GM18507 (cell line): ENCODE measurements at regions not wholly inside any gene's neighbourhood (a gene's known extent, or its start where the extent isn't known, plus 50 kb on each side); places are given as distances from the start of the nearest gene placed in this dataset.
"Not testable (repeated sequence)": the region's sequence is repeated elsewhere in the genome, so short reads cannot be mapped to it uniquely, and the experiment has no call there.

ENCODE experiments used
- DNase-seq: peaks from one replicate; pipeline ENCODE4 v3.0.0; 2011; ENCODE audit warnings: low read depth; ENCODE audit not compliant: insufficient read length; ENCODE audit errors: extremely low spot score
- FAIRE-seq: peaks from 2 replicates; lab custom pipeline; 2011; peaks lifted over from hg19 to GRCh38; lab: Jason Lieb, UNC

DNA sequence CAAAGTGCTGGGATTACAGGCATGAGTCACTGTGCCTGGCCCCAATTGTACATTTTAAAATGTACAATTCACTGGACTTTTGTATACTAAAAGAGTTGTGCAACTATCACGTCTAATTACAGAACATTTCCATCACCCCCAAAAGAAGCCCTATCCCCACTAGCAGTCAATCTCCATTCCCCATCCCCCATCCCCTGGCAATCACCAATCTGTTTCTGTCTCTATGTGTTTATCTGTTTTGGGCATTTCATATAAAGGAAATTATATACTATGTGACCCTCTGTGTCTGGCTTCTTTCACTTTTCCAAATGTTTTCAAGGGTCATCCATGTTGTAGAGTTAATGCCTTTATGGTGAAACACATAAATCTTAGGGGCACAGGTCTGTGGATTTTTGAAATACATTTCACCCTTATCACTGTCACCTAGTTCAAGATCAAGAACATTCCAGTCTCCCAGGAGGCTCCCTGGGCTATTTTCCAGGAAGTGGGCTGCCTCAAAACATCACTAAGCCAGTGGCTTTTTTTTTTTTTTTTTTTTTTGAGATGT, 129.2 kb downstream of the CRLF3 start:
- not testable (repeated sequence) for FAIRE-seq, DNase-seq

DNA sequence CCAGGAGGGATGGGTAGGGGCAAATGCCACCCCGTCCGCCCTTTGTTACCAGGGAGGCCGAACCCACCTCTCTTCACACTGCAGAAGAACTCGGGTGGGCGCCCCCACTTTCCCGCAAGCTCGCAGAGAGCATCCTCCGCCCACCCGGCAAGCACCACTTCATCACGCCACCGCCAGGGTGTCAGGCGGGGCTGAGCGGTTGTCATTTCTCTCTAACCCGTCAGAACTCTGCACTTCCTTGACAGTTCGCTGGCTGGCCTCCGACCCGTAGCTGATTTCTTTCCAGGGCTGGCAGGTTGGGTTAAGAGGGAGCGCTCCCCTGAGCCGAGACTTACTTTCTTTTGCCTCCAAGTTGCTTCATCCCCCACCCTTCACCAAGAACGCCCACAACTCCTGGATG, 130.7 kb downstream of the CRLF3 start:
- peak; percentile 22 for DNase-seq
- FAIRE-seq, result peak; percentile 78

DNA sequence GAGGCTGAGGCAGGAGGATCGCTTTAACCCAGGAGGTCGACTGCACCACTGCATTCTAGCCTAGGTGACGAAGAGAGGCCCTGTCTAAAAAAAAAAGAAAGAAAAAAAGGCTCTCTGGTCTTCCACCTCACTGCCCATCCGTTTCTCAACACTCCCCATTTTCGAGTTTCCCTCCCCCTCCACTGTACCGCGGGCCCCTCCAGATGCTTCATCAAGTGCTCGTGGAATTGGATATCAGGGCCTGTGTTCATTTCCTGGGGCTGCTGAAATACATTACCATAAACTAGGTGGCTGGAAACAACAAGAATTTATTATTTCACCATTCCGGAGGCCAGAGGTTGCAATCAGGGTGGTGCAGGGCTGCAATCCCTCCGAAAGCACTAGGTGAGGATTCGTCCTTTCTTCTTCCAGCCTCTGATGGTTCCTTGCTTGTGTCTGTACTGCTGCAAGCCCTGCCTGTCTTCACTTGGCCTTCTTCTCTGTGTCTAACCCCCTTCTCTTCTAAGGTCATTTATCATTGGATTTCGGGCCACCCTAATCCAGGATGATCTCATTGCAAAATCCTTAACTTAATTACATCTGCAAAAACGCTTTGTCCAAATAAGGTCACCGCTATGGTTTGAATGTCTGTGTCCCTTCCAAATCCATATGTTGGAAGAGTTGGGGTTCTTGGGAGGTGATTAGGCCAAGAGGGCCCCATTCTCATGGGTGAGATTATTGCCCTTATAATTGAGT, 135.1 kb downstream of the CRLF3 start:
- FAIRE-seq, DNase-seq: not testable (repeated sequence)

DNA sequence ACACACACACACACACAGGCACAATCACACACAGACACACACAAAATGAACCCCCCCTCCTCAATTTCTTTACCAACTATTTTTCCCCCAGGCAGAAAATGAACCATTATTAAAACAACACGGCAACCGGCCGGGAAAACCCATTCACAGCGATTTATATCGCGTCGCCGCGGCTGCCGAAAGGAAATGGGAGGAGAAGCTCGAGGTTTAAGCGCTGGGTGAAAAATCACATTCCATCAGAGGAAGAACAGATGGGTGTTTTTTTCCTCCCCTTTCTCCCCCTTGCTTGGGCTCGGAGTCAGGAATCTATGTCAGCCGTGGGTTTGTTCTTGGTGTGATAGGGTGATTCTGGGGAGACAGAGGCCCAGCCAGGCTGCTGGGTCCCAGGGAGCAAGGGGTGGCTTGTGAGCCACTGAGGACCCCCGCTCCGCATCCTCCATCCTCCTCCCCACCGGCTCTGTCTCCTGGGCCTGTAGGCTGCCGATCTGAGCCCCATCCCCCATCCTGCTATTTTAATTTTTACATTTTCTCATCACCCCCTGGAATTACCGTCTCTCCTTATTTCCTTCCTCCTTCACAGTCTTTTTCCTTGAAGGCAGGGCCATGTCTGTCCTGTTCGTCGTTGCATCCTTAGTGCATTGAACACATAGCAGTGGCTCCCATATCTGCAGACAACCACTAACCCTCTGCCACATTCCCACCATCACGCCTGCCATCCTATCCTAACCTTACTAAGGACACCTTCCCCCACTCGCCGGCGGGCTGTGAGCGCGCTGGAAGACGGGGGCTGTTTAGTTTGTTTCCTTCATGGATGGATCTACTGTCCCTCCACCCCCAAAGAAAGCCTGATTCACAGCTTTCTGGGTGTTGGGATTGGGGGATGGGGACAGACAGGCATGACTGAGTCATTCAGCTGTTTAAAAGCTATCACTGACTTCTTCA, 137.7 kb downstream of the CRLF3 start:
- not testable (repeated sequence) for DNase-seq
- FAIRE-seq, result peak; percentile 63

DNA sequence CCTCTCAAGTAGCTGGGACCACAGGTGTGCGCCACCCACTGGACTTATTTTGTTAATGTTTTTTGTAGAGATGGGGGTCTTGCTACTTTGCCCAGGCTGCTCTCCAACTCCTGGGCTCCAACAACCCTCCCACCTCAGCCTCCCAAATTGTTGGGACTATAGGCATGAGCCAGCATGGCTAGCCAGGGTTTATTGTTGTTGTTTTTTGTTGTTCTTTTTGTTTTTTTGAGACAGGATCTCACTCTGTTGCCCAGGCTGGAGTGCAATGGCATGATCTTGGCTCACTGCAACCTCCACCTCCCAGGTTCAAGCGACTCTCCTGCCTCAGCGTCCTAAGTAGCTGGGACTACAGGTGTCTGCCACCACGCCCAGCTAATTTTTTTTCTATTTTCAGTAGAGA, 142.2 kb downstream of the CRLF3 start:
- not testable (repeated sequence) for FAIRE-seq, DNase-seq

DNA sequence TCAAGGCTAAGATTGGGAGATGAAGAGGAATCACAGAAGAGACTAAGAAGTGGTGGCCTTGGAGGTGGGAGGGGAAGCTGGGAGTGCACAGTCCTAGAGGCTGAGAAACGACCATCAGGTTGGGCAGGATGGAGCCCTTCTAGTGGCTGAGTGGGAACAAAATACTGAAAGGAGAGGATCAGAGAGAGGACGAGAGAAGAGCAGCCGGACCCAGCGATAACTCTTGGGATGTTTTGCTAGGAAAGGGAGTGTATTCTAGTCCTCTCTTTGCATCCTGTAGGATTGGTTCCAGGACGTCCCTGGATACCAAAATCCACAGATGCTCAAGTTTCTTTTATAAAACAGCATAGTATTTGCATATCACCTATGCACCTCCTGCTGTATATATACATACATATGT, 143.8 kb downstream of the CRLF3 start:
- not testable (repeated sequence) for FAIRE-seq, DNase-seq

DNA sequence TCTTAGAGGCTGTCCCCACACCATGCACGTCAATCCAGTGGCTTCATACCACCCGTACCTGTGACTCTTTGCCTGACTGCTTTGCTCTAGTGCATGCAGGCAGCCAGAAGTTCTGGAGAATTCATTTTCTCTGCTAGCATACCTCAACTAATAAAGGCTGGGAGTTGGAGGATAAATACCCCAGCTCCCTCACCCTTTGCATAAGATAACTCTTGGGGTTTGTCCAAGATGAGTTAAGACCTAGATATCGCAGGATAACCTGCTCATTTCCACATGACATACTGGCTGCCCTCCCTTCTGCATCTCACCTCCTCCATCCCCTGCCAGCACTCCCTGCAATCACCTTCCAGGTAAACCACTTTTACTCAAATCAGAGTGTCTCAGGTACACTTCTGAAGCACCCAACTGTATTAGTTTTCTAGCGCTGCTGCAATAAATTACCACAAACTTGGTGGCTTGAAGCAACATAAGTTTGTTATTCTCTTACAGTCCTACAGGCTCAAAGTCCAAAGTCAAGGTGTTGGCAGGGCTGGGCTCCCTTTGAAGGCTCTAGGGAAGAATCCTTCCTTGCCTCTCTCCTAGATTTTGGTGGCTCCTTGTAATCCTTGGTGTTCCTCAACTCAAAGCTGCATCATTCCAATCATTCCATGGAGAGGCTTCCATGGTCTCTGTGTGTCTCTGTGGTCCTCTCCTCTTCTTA, 146.8 kb downstream of the CRLF3 start:
- FAIRE-seq (no peak), DNase-seq (no peak)

DNA sequence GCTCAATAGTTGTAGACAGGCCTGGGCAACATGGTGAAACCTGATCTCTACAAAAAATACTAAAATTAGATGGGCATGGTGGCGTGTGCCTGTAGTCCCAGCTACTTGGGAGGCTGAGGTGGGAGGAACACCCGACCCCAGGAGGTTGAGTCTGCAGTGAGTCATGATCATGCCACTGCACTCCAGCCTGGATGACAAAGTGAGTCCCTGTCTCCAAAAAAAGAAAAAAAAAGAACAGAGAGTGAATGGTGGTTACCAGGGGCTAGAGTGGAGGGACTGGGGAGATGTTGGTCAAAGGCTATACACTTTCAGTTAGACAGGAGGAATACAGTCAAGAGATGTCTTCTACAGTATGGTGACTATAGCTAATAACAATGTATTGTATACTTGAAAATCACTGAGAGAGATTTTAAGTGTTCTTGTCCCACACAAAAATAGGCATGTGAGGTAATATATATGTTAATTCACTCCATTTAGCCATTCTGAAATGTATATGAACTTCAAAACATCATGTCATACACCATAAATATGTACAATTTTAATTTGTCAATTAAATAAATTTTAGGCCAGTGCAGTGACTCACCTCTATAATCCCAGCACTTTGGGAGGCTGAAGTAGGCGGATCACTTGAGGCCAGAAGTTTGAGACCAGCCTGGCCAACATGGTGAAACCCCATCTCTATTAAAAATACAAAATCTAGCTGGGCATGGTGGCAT, 148.6 kb downstream of the CRLF3 start:
- not testable (repeated sequence) for DNase-seq, FAIRE-seq

DNA sequence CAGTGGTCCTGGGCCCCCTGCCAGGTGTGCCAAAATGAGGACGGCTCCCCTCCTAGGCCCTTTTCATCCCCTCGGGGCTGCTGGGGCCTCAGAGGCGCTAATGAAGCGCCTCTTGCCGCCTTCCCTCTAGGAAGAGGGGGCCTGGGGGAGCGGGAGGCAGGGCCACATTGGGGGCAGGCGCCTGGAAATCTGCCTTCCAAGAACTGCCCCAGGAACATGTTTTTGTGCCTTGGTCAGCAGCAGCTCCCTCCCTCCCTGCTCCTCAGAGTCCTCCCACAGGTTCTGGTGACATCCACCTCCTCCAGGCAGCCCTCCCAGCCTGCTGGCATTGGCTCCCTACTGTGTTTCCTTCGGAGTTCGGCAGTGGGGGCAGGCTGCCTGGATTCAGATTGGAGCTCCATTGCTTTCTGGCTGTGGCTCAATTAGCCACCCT, 155.3 kb downstream of the CRLF3 start:
- not testable (repeated sequence) for FAIRE-seq, DNase-seq

DNA sequence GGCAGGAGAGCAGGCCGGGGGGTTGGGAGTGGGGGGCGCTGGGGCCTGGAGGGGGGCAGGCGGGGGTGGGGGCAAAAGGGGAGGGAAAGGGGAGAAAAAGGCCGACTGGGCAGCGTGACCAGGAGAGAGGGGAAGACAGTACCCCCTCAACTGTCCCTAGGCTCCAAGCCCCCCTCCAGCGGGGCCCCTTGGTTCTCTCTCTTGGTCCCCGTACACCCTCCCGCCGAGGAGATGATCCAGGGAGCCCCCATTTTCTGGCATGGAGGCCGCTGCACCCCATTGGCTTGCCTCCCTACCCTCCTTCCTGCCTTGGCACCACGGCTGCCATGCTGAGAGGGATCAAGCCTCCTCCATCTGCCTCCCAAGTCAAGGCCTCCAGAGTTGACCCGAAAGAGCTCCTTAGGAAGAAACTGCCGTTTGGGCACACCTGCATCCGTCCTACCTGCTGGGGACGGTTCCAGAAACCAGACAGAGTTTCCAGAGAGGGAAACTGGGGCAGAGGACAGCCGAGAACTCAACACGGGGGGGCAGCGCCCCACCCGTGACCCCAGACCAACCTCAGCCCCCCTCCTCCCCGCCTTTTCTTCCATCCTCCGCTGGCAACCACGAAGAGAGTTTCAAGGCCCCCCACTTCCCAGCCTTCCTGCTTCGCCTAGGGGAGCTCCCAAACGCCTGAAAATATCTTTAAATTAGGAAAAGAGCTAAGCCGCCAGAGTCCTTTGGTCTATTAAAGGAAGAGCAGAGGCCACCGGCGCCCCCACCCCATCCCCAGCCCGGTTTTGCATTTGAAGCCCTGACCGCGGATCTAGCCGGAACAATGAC, 155.9 kb downstream of the CRLF3 start:
- FAIRE-seq, DNase-seq: not testable (repeated sequence)

DNA sequence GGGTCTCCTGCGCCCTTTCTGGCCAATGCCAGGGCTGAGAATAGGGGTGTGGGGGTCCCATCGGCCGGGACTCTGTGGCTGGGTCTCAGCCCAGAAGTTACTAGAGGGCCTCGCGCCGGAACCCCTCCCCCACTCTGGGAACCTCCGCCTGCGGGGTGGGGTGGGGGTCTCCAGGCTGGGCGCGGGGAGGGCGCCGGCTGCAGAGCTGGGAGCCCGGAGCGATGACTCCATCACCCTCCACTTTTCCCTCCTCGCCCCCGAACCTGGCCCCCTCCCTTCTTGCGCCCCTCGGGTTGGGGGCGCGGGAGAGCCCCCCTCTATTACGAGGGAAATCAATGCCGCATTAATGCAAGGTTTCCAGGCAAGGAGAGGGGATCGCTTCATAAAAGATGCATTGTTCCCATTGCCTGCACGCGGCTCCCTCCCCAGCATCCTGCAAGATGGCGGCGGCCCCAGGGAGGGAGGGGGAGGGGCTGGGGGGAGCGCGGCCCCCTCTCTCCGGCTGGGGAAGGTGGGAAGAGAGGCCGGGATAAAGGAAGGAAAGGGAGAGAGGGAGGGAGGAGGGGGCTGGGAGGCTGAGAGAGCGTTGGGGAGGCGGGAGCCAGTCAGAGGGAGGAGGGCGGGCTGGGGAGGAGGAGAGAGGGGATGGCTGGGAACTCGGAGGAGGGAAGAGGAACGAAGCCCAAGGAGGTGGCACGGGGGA, 156.7 kb downstream of the CRLF3 start:
- not testable (repeated sequence) for FAIRE-seq

DNA sequence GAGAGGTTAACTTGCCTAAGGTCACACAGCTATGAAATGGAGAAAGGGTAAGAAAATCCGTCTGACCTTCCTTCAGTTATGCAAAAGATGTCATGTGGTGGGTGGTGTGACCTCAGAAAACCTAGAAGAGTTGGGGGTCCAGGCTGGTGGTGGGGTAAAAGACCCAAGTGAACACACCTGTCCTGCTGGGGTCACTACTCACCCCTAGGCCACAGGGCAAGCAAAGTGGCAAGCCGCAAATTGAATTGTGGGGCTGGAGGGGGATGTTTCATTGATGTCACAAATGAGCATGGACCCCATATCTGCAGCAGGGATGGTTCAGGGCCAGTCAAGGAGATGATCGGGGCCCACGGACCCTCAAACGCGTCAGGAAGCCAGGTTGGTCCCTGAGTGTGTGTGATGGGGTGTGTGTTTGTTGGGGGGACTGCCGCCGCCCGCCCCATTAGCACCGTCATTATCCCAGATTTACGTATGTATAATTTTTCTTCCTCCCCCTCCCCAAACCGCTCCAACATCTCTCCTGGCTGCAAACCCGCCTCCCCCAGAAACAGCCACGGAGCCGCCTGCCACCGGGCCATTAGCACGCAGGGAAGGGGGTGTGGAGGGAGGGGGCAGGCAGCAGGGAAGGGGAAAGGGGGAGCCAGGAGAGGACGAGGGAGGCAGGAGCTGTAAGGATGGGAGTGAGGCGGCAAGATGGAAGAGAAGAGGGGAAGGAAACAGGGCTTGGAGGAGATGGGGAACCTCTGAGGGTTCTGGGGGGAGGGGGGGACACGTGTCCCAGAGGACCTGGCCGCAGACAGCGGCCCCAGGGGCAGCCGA, 157.4 kb downstream of the CRLF3 start:
- DNase-seq, FAIRE-seq: not testable (repeated sequence)

More for the DNA sequence above, 156.7 kb downstream of the CRLF3 start:
- DNase-seq, result not testable (repeated sequence)

DNA sequence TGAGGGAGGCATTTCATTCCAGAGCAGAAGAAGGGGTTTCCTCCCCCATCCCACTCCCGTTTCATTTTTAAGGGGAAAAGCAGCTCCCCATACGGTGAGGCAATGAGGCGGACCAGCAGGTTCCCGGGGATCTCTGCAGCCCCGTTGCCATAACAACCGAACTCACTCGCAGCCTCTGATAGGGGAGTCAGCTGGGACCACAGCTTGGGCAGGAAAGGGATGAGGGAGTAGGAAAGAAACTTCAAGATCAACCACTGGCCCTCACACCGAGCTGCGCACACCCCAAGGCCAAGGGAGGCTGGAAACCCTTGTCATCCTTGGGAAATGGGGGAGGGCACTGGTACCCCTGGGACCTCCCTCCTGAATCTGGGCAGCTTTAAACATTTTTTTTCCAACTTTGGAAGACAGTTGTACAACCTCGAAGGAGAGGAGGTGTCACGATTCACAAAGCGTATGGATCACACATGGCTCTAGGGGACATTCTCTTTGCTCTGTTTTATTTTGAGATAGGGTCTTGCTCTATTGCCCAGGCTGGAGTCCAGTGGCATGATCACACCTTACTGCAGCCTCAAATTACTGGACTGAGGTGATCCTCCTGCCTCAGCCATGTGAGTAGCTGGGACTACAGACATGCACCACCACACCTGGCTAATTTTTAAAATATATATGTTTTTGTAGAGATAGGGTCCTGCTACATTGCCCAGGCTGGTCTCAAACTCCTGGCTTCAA, 160.6 kb downstream of the CRLF3 start:
- DNase-seq, result not testable (repeated sequence)
- peak; percentile 51 for FAIRE-seq

DNA sequence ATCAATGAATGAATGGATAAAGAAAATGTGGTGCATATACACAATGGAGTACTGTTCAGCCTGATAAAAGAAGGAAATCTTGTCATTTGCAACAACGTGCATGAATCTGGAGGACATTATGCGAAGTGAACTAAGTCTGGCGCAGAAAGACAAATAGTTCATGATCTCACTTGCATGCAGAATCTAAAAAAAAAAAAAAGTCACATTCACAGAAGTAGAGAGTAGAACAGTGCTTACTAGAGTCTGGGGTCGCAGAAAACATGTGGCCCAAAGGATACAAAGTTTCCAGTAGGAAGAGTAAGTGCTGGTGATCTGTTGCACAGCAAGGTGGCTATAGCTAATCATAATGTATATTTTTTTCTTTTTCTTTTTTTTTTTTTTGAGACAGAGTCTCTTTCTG, 167.3 kb downstream of the CRLF3 start:
- not testable (repeated sequence) for FAIRE-seq, DNase-seq

DNA sequence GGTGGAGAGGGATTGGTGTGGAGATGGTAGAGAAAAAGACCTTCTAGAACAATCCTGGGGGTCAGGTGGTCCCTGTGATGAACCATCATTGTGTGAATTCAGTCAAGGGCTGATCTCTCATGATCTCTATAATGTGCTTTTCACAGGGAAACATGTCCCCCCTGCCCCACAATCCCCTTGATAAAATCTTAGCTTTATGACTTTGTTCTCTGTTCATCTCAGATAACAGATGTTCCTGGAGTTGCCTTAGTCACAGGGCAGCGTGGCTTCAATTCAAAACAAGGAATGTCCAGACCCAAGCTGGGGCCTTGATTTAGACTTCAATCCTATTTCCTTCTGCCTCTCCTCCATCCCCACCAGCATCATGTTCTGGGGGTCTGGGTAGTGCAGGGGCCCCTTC, 171.5 kb downstream of the CRLF3 start:
- not testable (repeated sequence) for FAIRE-seq, DNase-seq

DNA sequence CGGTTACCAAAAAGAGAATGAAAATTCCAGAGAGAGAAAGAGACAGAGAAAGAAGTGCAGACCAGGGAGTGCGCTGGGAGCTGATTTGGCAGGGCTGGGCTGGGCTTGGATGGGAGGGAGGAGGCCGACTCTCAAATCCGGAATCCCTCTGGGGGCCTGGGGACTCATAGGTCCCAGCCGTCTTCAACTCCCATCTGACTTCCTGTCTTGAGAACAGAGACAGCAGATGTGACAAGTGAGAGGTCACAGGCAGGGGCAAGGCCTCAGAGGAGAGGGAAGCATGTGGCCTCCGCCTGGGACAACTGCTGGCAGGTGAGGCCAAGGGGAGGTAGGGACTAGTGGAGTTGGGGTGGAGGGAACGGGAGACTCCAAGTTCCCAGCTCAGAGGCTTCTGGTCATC, 172.9 kb downstream of the GOSR1 start:
- FAIRE-seq, DNase-seq: not testable (repeated sequence)
